ENCODE measurements at regions not wholly inside any gene's neighbourhood (a gene's known extent, or its start where the extent isn't known, plus 50 kb on each side); places are given as distances from the start of the nearest gene placed in this dataset.

GRCh38 chr15:85927931-85928537, 133.3 kb upstream of the KLHL25 start:
- Histone ChIP-seq H3K36me3 (no peaks in the 10 kb centered on the region), H3K27ac (no peak overlapping the region), H3K4me3 (no peak overlapping the region), H3K9me3 (no peaks in the 10 kb centered on the region), H3K4me1 (no peaks in the 10 kb centered on the region), H3K27me3 (peaks cover 0 to 11% (median 0%) of the 10 kb centered on the region in 4 donors)
- WGBS, 2 donors = 20 to 27% methylated on average over 2 of the region's 2 CpGs
- TF ChIP-seq POLR2A (IDR thresholded peaks at IDR 0.05) (no peak), CTCF (IDR thresholded peaks at IDR 0.05) (no peak)
- DNase-seq = no peak
- intact Hi-C loops (cut with DNase I) = no loop called here

- no peaks in the 10 kb centered on the region for H3K36me3 ChIP-seq
- no peak for DNase-seq
- intact Hi-C loops (cut with DNase I) = no loop called here
- H3K27me3 ChIP-seq = peaks cover 0 to 5% (median 0%) of the 10 kb centered on the region in 4 donors
- no peak overlapping the region for H3K27ac ChIP-seq
- H3K9me3 ChIP-seq = no peaks in the 10 kb centered on the region
- H3K4me1 ChIP-seq = no peaks in the 10 kb centered on the region
- 81 to 92% methylated on average over 1 of the region's 1 CpG for WGBS, 2 donors
- TF ChIP-seq CTCF (IDR thresholded peaks at IDR 0.05) (no peak), POLR2A (IDR thresholded peaks at IDR 0.05) (no peak)
- no peak overlapping the region for H3K4me3 ChIP-seq
These were observed 135.1 kb upstream of the KLHL25 start for GRCh38 chr15:85929786-85930185.

- Histone ChIP-seq H3K36me3 (no peaks in the 10 kb centered on the region), H3K4me1 (no peaks in the 10 kb centered on the region), H3K4me3 (no peak overlapping the region), H3K27ac (no peak overlapping the region), H3K9me3 (no peaks in the 10 kb centered on the region), H3K27me3 (no peaks in the 10 kb centered on the region)
- 70 to 71% methylated on average over 1 of the region's 1 CpG for WGBS, 2 donors
- intact Hi-C loops (cut with DNase I) = no loop called here
- no peak for DNase-seq
- TF ChIP-seq CTCF (IDR thresholded peaks at IDR 0.05) (no peak), POLR2A (IDR thresholded peaks at IDR 0.05) (no peak)
These were observed 137.7 kb upstream of the KLHL25 start for GRCh38 chr15:85932391-85932790.

GRCh38 chr15:85934691-85935090, 140.0 kb upstream of the KLHL25 start:
- Histone ChIP-seq H3K4me1 (no peaks in the 10 kb centered on the region), H3K36me3 (no peaks in the 10 kb centered on the region), H3K4me3 (no peak overlapping the region), H3K27ac (no peak overlapping the region), H3K9me3 (no peaks in the 10 kb centered on the region), H3K27me3 (no peaks in the 10 kb centered on the region)
- no peak for DNase-seq
- WGBS, 2 donors = 51 to 69% methylated on average over 2 of the region's 2 CpGs
- intact Hi-C loops (cut with DNase I) = no loop called here
- no peak for TF ChIP-seq POLR2A (IDR thresholded peaks at IDR 0.05)
- no peak for TF ChIP-seq CTCF (IDR thresholded peaks at IDR 0.05)

GRCh38 chr15:85935182-85935581, 140.5 kb upstream of the KLHL25 start:
- WGBS, 2 donors = 90 to 91% methylated on average over 6 of the region's 6 CpGs
- intact Hi-C loops (cut with DNase I) = no loop called here
- no peaks in the 10 kb centered on the region for H3K4me1 ChIP-seq
- DNase-seq = no peak
- H3K27ac ChIP-seq = no peak overlapping the region
- H3K27me3 ChIP-seq = no peaks in the 10 kb centered on the region
- H3K9me3 ChIP-seq = no peaks in the 10 kb centered on the region
- H3K4me3 ChIP-seq = no peak overlapping the region
- no peaks in the 10 kb centered on the region for H3K36me3 ChIP-seq
- TF ChIP-seq CTCF (IDR thresholded peaks at IDR 0.05) = no peak
- no peak for TF ChIP-seq POLR2A (IDR thresholded peaks at IDR 0.05)
